Gastrocnemius medialis (tissue), 4 donors: ENCODE measurements at regions not wholly inside any gene's neighbourhood (a gene's known extent, or its start where the extent isn't known, plus 50 kb on each side); places are given as distances from the start of the nearest gene placed in this dataset.

ENCODE experiments used
- ATAC-seq, 2 donors: fragments of 150-250 bp; one replicate each; pipeline ENCODE4 v1.9.1; 2016
- DNase-seq, 2 donors: peaks; one replicate each; pipeline ENCODE4 v3.0.0-alpha.2; 2019
- H3K27ac ChIP-seq, 4 donors: fragments of 200-600 bp; sonication (generic); 1 replicate in 1 of 4; 2 replicates in 3 of 4; pipeline ENCODE4 v1.5.1; 2016 to 2018; ENCODE audit warnings: mild to moderate bottlenecking in 2 of 4, moderate library complexity in 1 of 4
- H3K27me3 ChIP-seq, 3 donors: fragments of 200-600 bp; sonication (generic) in 2 of 3; 1 replicate in 1 of 3; 2 replicates in 2 of 3; pipeline versions ENCODE4 v1.5.1 to v1.6.0; 2016 to 2019; ENCODE audit warnings: mild to moderate bottlenecking in 1 of 3, moderate library complexity in 1 of 3
- H3K36me3 ChIP-seq, 2 donors: fragments of 200-600 bp; sonication (generic) in 1 of 2; one replicate each; pipeline ENCODE4 v1.5.1; 2017 to 2018
- H3K4me1 ChIP-seq, 2 donors: fragments of 200-600 bp; sonication (generic) in 1 of 2; one replicate each; pipeline ENCODE4 v1.5.1; 2016 to 2017; ENCODE audit warnings: mild to moderate bottlenecking in 2 of 2
- H3K4me3 ChIP-seq, 4 donors: fragments of 200-600 bp; sonication (generic) in 3 of 4; 1 replicate in 1 of 4; 2 replicates in 3 of 4; pipeline ENCODE4 v1.5.1; 2016 to 2019; ENCODE audit warnings: mild to moderate bottlenecking in 2 of 4
- H3K9me3 ChIP-seq, 3 donors: fragments of 200-600 bp; sonication (generic) in 2 of 3; 1 replicate in 1 of 3; 2 replicates in 2 of 3; pipeline ENCODE4 v1.5.1; 2016 to 2019
- CTCF ChIP-seq, 5 experiments: fragments of 450-650 bp in 3 of 5; fragments of 200-600 bp in 2 of 5; sonication (generic) in 2 of 5; IDR thresholded peaks in 4 of 5; conservative IDR thresholded peaks in 1 of 5; 1 replicate in 4 of 5; 2 replicates in 1 of 5; pipeline ENCODE4 v1.5.1; 2016 to 2019; ENCODE audit warnings: antibody characterized with exemption in 5 of 5, mild to moderate bottlenecking in 3 of 5, moderate library complexity in 3 of 5
- POLR2A ChIP-seq, 2 donors: fragments of 450-650 bp; IDR thresholded peaks; one replicate each; pipeline ENCODE4 v1.6.1; 2017; ENCODE audit warnings: antibody characterized with exemption in 2 of 2, mild to moderate bottlenecking in 2 of 2, moderate library complexity in 2 of 2
- in situ Hi-C, 4 donors: fragments of 200-750 bp; cut with MboI; loops; one replicate each; pipeline versions ENCODE4 v1.15.0 to v1.8.0; 2017; ENCODE audit warnings: low sequenced_read_pairs in 4 of 4
- intact Hi-C: fragments of 100-400 bp; cut with DNase I; formaldehyde crosslinking; loops from one replicate; pipeline ENCODE4 v1.15.1; 2023; ENCODE audit warnings: low total_unique reads

- H3K27me3 ChIP-seq, result no peaks in the 10 kb centered on the region
- ATAC-seq, result no peak
- H3K9me3 ChIP-seq, result no peaks in the 10 kb centered on the region
- DNase-seq, result no peak
- intact Hi-C loops (no loop called here), in situ Hi-C loops (no loop called here)
- no peak for TF ChIP-seq CTCF (IDR thresholded peaks at IDR 0.05 in 4 of 5, conservative IDR thresholded peaks at IDR 0.05 in 1 of 5)
- TF ChIP-seq POLR2A (IDR thresholded peaks at IDR 0.05), result no peak
- no peak overlapping the region for H3K4me3 ChIP-seq
- no peaks in the 10 kb centered on the region for H3K36me3 ChIP-seq
- H3K4me1 ChIP-seq, result no peaks in the 10 kb centered on the region
- H3K27ac ChIP-seq, result no peak overlapping the region
These were observed 56.1 kb upstream of the TMEM132D start for GRCh38 chr12:129959889-129960288.

- H3K4me3 ChIP-seq, result no peak overlapping the region
- TF ChIP-seq CTCF (IDR thresholded peaks at IDR 0.05 in 4 of 5, conservative IDR thresholded peaks at IDR 0.05 in 1 of 5), result no peak
- TF ChIP-seq POLR2A (IDR thresholded peaks at IDR 0.05), result no peak
- no peak overlapping the region for H3K27ac ChIP-seq
- H3K36me3 ChIP-seq, result no peaks in the 10 kb centered on the region
- H3K4me1 ChIP-seq, result no peaks in the 10 kb centered on the region
- H3K9me3 ChIP-seq, result no peaks in the 10 kb centered on the region
- DNase-seq, result no peak
- in situ Hi-C loops, result no loop called here
- ATAC-seq, result no peak
- H3K27me3 ChIP-seq, result no peaks in the 10 kb centered on the region
- intact Hi-C loops, result no loop called here
These were observed 57.3 kb upstream of the TMEM132D start for GRCh38 chr12:129961091-129961490.

GRCh38 chr12:129961856-129962255 is 58.0 kb upstream of the TMEM132D start:
- Histone ChIP-seq H3K36me3 (no peaks in the 10 kb centered on the region), H3K9me3 (no peaks in the 10 kb centered on the region), H3K4me1 (no peaks in the 10 kb centered on the region), H3K27me3 (no peaks in the 10 kb centered on the region), H3K4me3 (no peak overlapping the region), H3K27ac (no peak overlapping the region)
- in situ Hi-C loops, result no loop called here
- DNase-seq (no peak), ATAC-seq (no peak)
- intact Hi-C loops, result no loop called here
- no peak for TF ChIP-seq POLR2A (IDR thresholded peaks at IDR 0.05)
- no peak for TF ChIP-seq CTCF (IDR thresholded peaks at IDR 0.05 in 4 of 5, conservative IDR thresholded peaks at IDR 0.05 in 1 of 5)

- in situ Hi-C loops, result no loop called here
- H3K9me3 ChIP-seq, result no peaks in the 10 kb centered on the region
- ATAC-seq, result no peak
These were observed 60.5 kb upstream of the TMEM132D start for GRCh38 chr12:129964300-129964699.

More at GRCh38 chr12:129964300-129964699, 60.5 kb upstream of the TMEM132D start:
- TF ChIP-seq CTCF (IDR thresholded peaks at IDR 0.05 in 4 of 5, conservative IDR thresholded peaks at IDR 0.05 in 1 of 5) (no peak), POLR2A (IDR thresholded peaks at IDR 0.05) (no peak)
- no peak for DNase-seq
- no peak overlapping the region for H3K4me3 ChIP-seq
- H3K27me3 ChIP-seq, result no peaks in the 10 kb centered on the region
- no peaks in the 10 kb centered on the region for H3K36me3 ChIP-seq
- H3K4me1 ChIP-seq, result no peaks in the 10 kb centered on the region
- intact Hi-C loops, result no loop called here
- H3K27ac ChIP-seq, result no peak overlapping the region
